ENCODE measurements at regions not wholly inside any gene's neighbourhood (a gene's known extent, or its start where the extent isn't known, plus 50 kb on each side); places are given as distances from the start of the nearest gene placed in this dataset.

- TF ChIP-seq CTCF (IDR thresholded peaks at IDR 0.05; ENCODE audit: insufficient read depth in 1 of 2, low read depth in 1 of 2, low read length in 1 of 2, severe bottlenecking in 1 of 2, unreplicated experiment in 1 of 2), result no peak
- no peaks in the 10 kb centered on the region for H3K36me3 ChIP-seq (ENCODE audit: control insufficient read depth, insufficient read depth, low read length)
- intact Hi-C loops (cut with micrococcal nuclease; ENCODE audit: unreplicated experiment), result no loop called here
- POLR2A ChIA-PET, result no interaction called here
- Mint-ChIP-seq H3K27me3 (ENCODE audit: insufficient read depth, unreplicated experiment) (peaks cover 19% of the 10 kb centered on the region), H3K36me3 (ENCODE audit: insufficient read depth, unreplicated experiment) (no peaks in the 10 kb centered on the region), H3K27ac (ENCODE audit: unreplicated experiment) (no peak overlapping the region), H3K9me3 (ENCODE audit: unreplicated experiment) (no peaks in the 10 kb centered on the region), H3K4me1 (ENCODE audit: low read depth, unreplicated experiment) (peaks cover 6% of the 10 kb centered on the region), H3K4me3 (ENCODE audit: unreplicated experiment) (no peak overlapping the region)
- CTCF ChIA-PET, result no interaction called here
- BruUV-seq (replicated peaks), result no TSS peak
- H3K27me3 ChIP-seq (replicated peaks; ENCODE audit: control insufficient read depth, insufficient read depth, low read length), result no peaks in the 10 kb centered on the region
- no peak for DNase-seq
- H3K9me3 ChIP-seq, result no peaks in the 10 kb centered on the region
- H3K4me3 ChIP-seq (ENCODE audit: low read depth, low read length), result no peak overlapping the region
- H3K4me1 ChIP-seq, result no peaks in the 10 kb centered on the region
Measured at GRCh38 chr1:87204441-87204840, 124.2 kb upstream of the LMO4 start.

- Mint-ChIP-seq H3K27me3 (ENCODE audit: insufficient read depth, unreplicated experiment) (peaks cover 19% of the 10 kb centered on the region), H3K36me3 (ENCODE audit: insufficient read depth, unreplicated experiment) (no peaks in the 10 kb centered on the region), H3K4me1 (ENCODE audit: low read depth, unreplicated experiment) (peaks cover 6% of the 10 kb centered on the region), H3K27ac (ENCODE audit: unreplicated experiment) (no peak overlapping the region), H3K9me3 (ENCODE audit: unreplicated experiment) (no peaks in the 10 kb centered on the region), H3K4me3 (ENCODE audit: unreplicated experiment) (no peak overlapping the region)
- Histone ChIP-seq H3K9me3 (no peaks in the 10 kb centered on the region), H3K36me3 (ENCODE audit: control insufficient read depth, insufficient read depth, low read length) (no peaks in the 10 kb centered on the region), H3K4me1 (no peaks in the 10 kb centered on the region), H3K27me3 (replicated peaks; ENCODE audit: control insufficient read depth, insufficient read depth, low read length) (no peaks in the 10 kb centered on the region), H3K4me3 (ENCODE audit: low read depth, low read length) (no peak overlapping the region)
- no peak for TF ChIP-seq CTCF (IDR thresholded peaks at IDR 0.05; ENCODE audit: insufficient read depth in 1 of 2, low read depth in 1 of 2, low read length in 1 of 2, severe bottlenecking in 1 of 2, unreplicated experiment in 1 of 2)
- no TSS peak for BruUV-seq (replicated peaks)
- intact Hi-C loops (cut with micrococcal nuclease; ENCODE audit: unreplicated experiment), result no loop called here
- ChIA-PET CTCF (no interaction called here), POLR2A (no interaction called here)
- DNase-seq, result no peak
Measured at GRCh38 chr1:87204921-87205320, 123.8 kb upstream of the LMO4 start.

- intact Hi-C loops (cut with micrococcal nuclease; ENCODE audit: unreplicated experiment), result no loop called here
- no peaks in the 10 kb centered on the region for H3K36me3 ChIP-seq (ENCODE audit: control insufficient read depth, insufficient read depth, low read length)
- BruUV-seq (replicated peaks), result no TSS peak
- Mint-ChIP-seq H3K9me3 (ENCODE audit: unreplicated experiment) (no peaks in the 10 kb centered on the region), H3K4me3 (ENCODE audit: unreplicated experiment) (no peak overlapping the region), H3K4me1 (ENCODE audit: low read depth, unreplicated experiment) (no peaks in the 10 kb centered on the region), H3K27ac (ENCODE audit: unreplicated experiment) (no peak overlapping the region), H3K27me3 (ENCODE audit: insufficient read depth, unreplicated experiment) (peaks cover 19% of the 10 kb centered on the region), H3K36me3 (ENCODE audit: insufficient read depth, unreplicated experiment) (no peaks in the 10 kb centered on the region)
- H3K9me3 ChIP-seq, result no peaks in the 10 kb centered on the region
- TF ChIP-seq CTCF (IDR thresholded peaks at IDR 0.05; ENCODE audit: insufficient read depth in 1 of 2, low read depth in 1 of 2, low read length in 1 of 2, severe bottlenecking in 1 of 2, unreplicated experiment in 1 of 2), result no peak
- no peaks in the 10 kb centered on the region for H3K27me3 ChIP-seq (replicated peaks; ENCODE audit: control insufficient read depth, insufficient read depth, low read length)
- H3K4me3 ChIP-seq (ENCODE audit: low read depth, low read length), result no peak overlapping the region
- POLR2A ChIA-PET, result no interaction called here
- CTCF ChIA-PET, result no interaction called here
- DNase-seq, result no peak
- no peaks in the 10 kb centered on the region for H3K4me1 ChIP-seq
Measured at GRCh38 chr1:87206044-87206831, 122.4 kb upstream of the LMO4 start.

Measured in Caco-2 (cell line).